HG03354 (cell line): ENCODE measurements at regions not wholly inside any gene's neighbourhood (a gene's known extent, or its start where the extent isn't known, plus 50 kb on each side); places are given as distances from the start of the nearest gene placed in this dataset.
"Not testable (repeated sequence)": the region's sequence is repeated elsewhere in the genome, so short reads cannot be mapped to it uniquely, and the experiment has no call there.

Experiments
- ATAC-seq: cut with Tn5 transposase; IDR thresholded peaks from one replicate; pipeline ENCODE4 v1.9.1; 2021; ENCODE audit warnings: mild to moderate bottlenecking; ENCODE audit not compliant: unreplicated experiment, poor library complexity, severe bottlenecking

GRCh38 chrX:111041018-111041462 lies 55.0 kb upstream of the PAK3 start:
- peak; percentile 70 for ATAC-seq

GRCh38 chrX:111040377-111041017 lies 55.5 kb upstream of the PAK3 start:
- peak; percentile 55 for ATAC-seq

- no peak for ATAC-seq
These were observed 56.4 kb upstream of the PAK3 start for GRCh38 chrX:111039606-111040005.

GRCh38 chrX:111035991-111036390 lies 60.0 kb upstream of the PAK3 start:
- ATAC-seq, result no peak

GRCh38 chrX:111035256-111035655 lies 60.7 kb upstream of the PAK3 start:
- ATAC-seq, result no peak

GRCh38 chrX:111022998-111023397 lies 73.0 kb upstream of the PAK3 start:
- not testable (repeated sequence) for ATAC-seq

GRCh38 chrX:111020283-111020682 lies 75.7 kb upstream of the PAK3 start:
- no peak for ATAC-seq

- ATAC-seq, result no peak
These were observed 82.1 kb upstream of the PAK3 start for GRCh38 chrX:111013778-111014455.

GRCh38 chrX:111010111-111010510 lies 85.9 kb upstream of the PAK3 start:
- no peak for ATAC-seq

GRCh38 chrX:111009256-111009655 lies 86.7 kb upstream of the PAK3 start:
- ATAC-seq, result no peak

- no peak for ATAC-seq
These were observed 87.9 kb upstream of the PAK3 start for GRCh38 chrX:111008126-111008525.

GRCh38 chrX:111007238-111007637 lies 88.8 kb upstream of the PAK3 start:
- ATAC-seq, result no peak

GRCh38 chrX:111006116-111006515 lies 89.9 kb upstream of the PAK3 start:
- no peak for ATAC-seq

- no peak for ATAC-seq
These were observed 90.8 kb upstream of the PAK3 start for GRCh38 chrX:111005166-111005565.

- no peak for ATAC-seq
These were observed 92.9 kb upstream of the PAK3 start for GRCh38 chrX:111003118-111003517.

GRCh38 chrX:110992611-110993010 lies 103.4 kb upstream of the PAK3 start:
- peak; percentile 75 for ATAC-seq

- ATAC-seq, result no peak
These were observed 106.1 kb upstream of the PAK3 start for GRCh38 chrX:110989869-110990268.

GRCh38 chrX:110989447-110989846 lies 106.5 kb upstream of the PAK3 start:
- ATAC-seq, result no peak

GRCh38 chrX:110987292-110987691 lies 108.7 kb upstream of the PAK3 start:
- ATAC-seq, result no peak

GRCh38 chrX:110985470-110985869 lies 110.5 kb upstream of the PAK3 start:
- ATAC-seq, result no peak

GRCh38 chrX:110983024-110983423 lies 113.0 kb upstream of the PAK3 start:
- ATAC-seq, result no peak

- ATAC-seq, result no peak
These were observed 129.2 kb upstream of the PAK3 start for GRCh38 chrX:110966839-110967238.
